Stimulated activated naive B cell treated with anti-CD40 and anti-IgM and Interleukin-4, amounts not matched to agents 10 μg/mL and 1 μg/mL and 100 μg/mL, for 72 hours (primary cell): ENCODE measurements at regions not wholly inside any gene's neighbourhood (a gene's known extent, or its start where the extent isn't known, plus 50 kb on each side); places are given as distances from the start of the nearest gene placed in this dataset.
"Not testable (repeated sequence)": the region's sequence is repeated elsewhere in the genome, so short reads cannot be mapped to it uniquely, and the experiment has no call there.

Experiments used
- ATAC-seq, 2 donors: fragments of 150-1000 bp; cut with Tn5 transposase; replicated peaks; 2 replicates each; pipeline ENCODE4 v1.10.0; 2021; ENCODE audit warnings: moderate library complexity in 1 of 2
- DNase-seq: peaks from one replicate; pipeline ENCODE4 v3.0.0; 2021
- H3K27ac Mint-ChIP-seq: one replicate; pipeline ENCODE4 v1.8.0; 2022; ENCODE audit warnings: mild to moderate bottlenecking, mixed read lengths
- H3K27me3 Mint-ChIP-seq, 2 donors: one replicate each; pipeline ENCODE4 v1.8.0; 2022; ENCODE audit warnings: mixed read lengths in 2 of 2
- H3K36me3 Mint-ChIP-seq, 2 donors: one replicate each; pipeline ENCODE4 v1.8.0; 2022; ENCODE audit warnings: mixed read lengths in 2 of 2, mild to moderate bottlenecking in 1 of 2
- H3K4me1 Mint-ChIP-seq, 2 donors: one replicate each; pipeline ENCODE4 v1.8.0; 2022; ENCODE audit warnings: mixed read lengths in 2 of 2, mild to moderate bottlenecking in 1 of 2
- H3K4me3 Mint-ChIP-seq, 2 donors: one replicate each; pipeline ENCODE4 v1.8.0; 2022; ENCODE audit warnings: mild to moderate bottlenecking in 2 of 2, mixed read lengths in 2 of 2, moderate library complexity in 1 of 2
- H3K9me3 Mint-ChIP-seq, 2 donors: one replicate each; pipeline ENCODE4 v1.8.0; 2022; ENCODE audit warnings: mixed read lengths in 2 of 2, mild to moderate bottlenecking in 1 of 2

DNA sequence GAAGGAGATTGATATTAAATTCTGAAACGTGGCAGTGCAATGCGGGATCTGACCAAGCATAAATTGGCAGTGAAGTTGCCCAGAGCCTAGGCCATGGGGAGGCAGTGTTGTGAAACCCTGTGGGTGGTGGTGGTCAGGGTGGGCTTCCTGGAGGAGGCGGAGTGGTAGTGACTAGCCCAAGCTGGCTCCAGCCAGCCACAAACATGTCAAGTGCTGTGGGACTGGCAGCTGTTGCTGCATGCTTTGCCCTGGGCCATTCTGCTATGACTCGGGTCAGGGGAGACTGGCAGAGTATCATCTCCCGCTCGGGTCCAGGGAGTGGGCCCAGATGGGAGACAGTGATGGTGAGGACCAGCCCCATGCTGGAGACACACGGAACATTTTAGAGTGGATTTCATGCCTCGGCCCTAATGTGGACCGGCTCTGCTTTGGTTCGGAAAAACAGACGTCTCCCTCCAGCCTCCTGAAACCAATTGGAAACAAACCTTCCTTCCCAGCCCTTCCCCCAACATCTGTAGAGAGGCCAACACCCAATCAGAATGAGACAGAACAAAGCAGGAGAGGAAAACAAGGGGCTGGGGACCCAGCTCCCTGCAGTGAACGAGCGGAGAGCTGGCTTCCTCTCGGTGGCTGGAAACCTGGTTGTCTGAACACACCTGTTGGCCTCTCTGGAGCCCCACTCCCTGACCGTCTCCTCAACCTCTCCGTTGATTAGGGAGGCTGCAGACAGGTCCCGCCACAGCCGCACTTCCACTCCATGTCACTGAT is 58.2 kb downstream of the TMEM270 start:
- no peak for ATAC-seq
- Mint-ChIP-seq H3K36me3 (peaks cover 0 to 1% of the 10 kb centered on the region in 2 donors), H3K27ac (no peak overlapping the region)

DNA sequence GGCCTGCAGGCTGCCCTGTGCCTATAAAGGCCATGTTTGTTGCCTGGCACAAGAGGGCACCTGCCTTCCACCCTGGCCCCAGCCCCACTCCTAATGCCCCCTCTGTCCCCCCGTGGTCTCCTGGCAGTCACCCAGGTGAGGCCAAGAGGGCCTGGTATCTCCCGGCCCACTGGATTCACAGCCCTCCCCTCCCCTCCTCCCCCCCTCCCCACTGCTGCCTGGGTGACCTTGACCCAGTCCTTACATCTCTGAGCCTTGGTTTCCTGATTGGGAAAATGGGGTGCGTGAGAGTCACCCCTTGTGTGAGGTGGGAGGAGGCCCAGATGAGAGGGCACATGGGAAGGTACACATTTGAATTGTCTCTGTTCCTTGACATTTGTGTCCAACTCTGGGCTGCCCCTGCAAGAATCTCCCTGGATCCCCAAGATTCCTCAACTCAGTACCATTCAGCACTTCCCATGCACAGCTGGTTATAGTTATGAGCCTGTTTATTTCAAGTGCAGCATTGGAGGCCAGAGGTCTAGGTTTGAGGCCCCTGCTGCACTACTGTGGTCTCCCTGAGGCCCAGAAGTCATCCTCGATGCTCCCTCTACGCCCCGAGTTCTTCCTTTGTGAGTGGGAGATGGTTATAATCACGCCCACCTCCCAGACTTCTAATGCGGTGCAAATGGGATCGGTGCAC is 58.9 kb downstream of the TMEM270 start:
- H3K9me3 Mint-ChIP-seq: no peaks in the 10 kb centered on the region
- no peak for DNase-seq
- H3K27ac Mint-ChIP-seq: no peak overlapping the region
- ATAC-seq: no peak
- peaks cover 24 to 25% of the 10 kb centered on the region in 2 donors for H3K27me3 Mint-ChIP-seq
- H3K36me3 Mint-ChIP-seq: peaks cover 0 to 1% of the 10 kb centered on the region in 2 donors
- no peak overlapping the region for H3K4me3 Mint-ChIP-seq
- peaks cover 0 to 6% of the 10 kb centered on the region in 2 donors for H3K4me1 Mint-ChIP-seq

More for the DNA sequence above, 58.2 kb downstream of the TMEM270 start:
- Mint-ChIP-seq H3K4me3 (no peak overlapping the region), H3K9me3 (no peaks in the 10 kb centered on the region), H3K27me3 (peaks cover 18 to 25% of the 10 kb centered on the region in 2 donors), H3K4me1 (peaks cover 0 to under 1% of the 10 kb centered on the region in 2 donors)
- DNase-seq: no peak

DNA sequence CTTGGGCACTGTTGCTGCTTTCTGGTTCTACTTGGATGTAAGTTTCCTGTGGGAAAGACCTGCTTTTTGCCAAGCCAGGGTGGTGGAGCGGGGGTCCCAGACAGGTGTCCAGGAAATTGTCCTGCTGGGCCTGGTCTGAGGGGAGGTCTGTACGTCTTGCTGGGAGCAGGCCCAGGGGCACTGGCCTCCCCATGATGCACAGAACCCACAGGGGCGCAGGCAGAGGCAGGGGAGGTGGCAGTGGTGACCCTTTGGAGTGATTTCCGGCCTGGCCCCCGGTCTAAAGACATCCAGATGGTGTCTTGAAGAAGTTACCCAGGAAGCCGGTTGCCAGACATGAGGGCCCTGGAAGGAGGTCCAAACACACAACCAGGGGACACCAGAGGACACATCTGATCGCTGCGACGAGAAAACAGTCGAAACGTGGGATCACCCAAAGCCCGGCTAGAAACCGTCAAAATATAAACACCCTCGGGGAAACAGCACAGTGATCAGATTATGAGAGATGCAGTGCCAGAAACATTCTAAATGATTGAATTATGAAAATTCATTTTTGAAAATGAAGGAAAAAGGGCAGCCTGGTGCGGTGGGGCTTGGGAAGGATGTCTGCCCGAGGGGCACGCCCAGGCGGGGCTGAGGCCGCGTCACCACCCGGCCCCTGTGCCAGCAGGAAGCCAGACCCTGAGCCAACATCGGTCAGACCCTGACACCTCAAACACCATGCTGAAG is 59.6 kb downstream of the TMEM270 start:
- Mint-ChIP-seq H3K36me3 (no peaks in the 10 kb centered on the region), H3K4me1 (peaks cover 0 to 13% of the 10 kb centered on the region in 2 donors), H3K27ac (no peak overlapping the region), H3K4me3 (no peak overlapping the region), H3K27me3 (peaks cover 22 to 25% of the 10 kb centered on the region in 2 donors), H3K9me3 (no peaks in the 10 kb centered on the region)
- no peak for DNase-seq
- ATAC-seq: no peak

DNA sequence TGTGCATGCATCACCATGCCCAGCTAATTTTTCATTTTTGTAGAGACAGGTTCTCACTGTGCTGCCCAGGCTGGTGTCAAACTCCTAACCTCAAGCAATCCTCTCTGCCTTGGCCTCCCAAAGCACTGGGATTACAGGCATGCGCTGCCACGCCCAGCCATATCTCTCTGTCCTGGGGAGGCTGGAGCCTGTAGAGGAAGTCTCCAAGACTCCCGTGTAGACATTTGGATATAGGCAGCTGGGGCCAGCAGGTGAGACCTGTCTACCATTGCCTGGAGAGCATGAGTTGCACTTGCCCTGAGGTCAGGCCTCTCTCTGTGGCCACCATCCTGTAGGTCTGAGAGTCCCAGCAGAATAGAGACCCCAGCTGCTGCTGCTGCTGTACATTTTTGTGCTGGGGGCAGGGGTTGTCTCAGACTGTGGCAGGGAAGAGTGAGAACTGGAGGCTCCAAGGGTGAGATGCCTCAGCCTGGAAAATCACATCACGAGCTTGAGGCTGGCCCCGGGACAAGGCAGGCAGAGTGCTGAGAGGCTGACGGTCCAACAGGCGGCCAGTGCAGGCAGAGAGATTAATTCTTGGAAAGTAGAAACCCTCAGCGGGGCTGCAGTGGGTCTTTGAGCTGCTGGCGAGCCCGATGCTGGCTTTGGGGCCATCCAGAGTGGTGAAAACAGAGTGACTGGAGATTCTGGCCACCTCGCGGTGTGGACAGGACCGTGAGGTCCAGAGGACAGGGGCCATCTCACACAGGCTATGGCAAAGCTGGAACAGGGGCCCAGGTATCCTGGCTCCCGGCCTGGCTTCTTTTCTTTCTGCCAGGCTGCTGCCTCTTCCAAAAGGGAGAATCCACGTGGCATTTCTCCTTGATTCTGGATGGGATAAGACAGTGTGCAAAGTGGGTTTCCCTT is 60.9 kb downstream of the TMEM270 start:
- Mint-ChIP-seq H3K36me3 (no peaks in the 10 kb centered on the region), H3K27me3 (peaks cover 13 to 25% of the 10 kb centered on the region in 2 donors), H3K4me3 (no peak overlapping the region), H3K27ac (no peak overlapping the region), H3K4me1 (peaks cover 0 to 14% of the 10 kb centered on the region in 2 donors), H3K9me3 (no peaks in the 10 kb centered on the region)
- DNase-seq (no peak), ATAC-seq (no peak)

DNA sequence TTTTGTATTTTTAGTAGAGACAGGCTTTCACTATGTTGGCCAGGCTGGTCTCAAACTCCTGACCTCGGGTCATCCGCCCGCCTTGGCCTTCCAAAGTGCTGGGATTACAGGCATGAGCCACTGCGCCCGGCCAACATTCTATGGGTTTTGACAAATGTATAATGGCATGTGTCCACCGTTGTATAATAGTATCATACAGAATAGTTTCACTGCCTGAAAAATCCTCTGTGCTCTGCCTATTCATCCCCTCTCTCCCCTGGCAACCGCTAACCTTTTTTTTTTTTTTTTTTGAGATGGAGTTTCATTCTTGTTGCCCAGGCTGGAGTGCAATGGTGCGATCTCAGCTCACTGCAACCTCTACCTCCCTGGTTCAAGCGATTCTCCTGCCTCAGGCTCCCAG is 67.7 kb downstream of the TMEM270 start:
- H3K9me3 Mint-ChIP-seq, H3K4me3 Mint-ChIP-seq, DNase-seq, H3K27ac Mint-ChIP-seq, ATAC-seq, H3K36me3 Mint-ChIP-seq: not testable (repeated sequence)
- H3K4me1 Mint-ChIP-seq: peaks cover 0 to 14% of the 10 kb centered on the region in 2 donors
- peaks cover 22 to 37% of the 10 kb centered on the region in 2 donors for H3K27me3 Mint-ChIP-seq

DNA sequence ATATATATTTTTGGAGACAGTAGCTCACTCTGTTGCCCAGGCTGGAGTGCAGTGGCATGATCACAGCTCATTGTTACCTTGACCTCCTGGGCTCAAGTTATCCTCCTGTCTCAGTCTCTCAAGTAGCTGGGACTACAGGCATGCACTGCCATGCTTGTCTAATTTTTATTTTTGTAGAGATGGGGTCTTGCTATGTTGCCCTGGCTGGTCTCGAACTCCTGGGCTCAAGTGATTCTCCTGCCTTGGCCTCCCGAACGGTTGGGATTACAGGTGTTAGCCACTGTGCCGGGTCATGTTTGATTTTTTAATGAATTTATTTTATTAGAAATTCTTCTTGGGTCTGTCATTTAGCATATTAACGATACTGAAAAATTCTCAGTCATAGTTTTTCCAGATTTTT is 70.5 kb downstream of the TMEM270 start:
- Mint-ChIP-seq H3K4me3 (no peak overlapping the region), H3K36me3 (no peaks in the 10 kb centered on the region), H3K27me3 (peaks cover 18 to 50% of the 10 kb centered on the region in 2 donors), H3K4me1 (no peaks in the 10 kb centered on the region), H3K9me3 (no peaks in the 10 kb centered on the region), H3K27ac (no peak overlapping the region)
- ATAC-seq: no peak
- DNase-seq: no peak

DNA sequence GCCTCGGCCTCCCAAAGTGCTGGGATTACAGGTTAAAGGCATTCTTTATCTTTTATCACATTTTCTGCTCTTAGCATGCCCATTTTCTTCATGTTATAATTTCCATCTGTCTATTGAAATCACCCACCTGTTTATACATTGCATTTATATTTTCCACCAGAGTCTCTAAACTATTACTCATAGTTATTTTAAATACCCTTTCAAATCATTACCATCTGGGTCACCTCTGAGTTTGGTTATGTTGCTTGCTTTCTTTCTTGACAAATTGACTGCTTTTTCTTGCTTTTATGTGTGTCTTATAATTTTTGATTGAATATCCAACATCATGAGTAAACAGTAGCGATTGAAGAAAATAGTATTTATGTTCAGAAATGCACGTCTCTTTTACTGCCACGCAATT is 71.4 kb downstream of the TMEM270 start:
- peaks cover 18 to 50% of the 10 kb centered on the region in 2 donors for H3K27me3 Mint-ChIP-seq
- no peaks in the 10 kb centered on the region for H3K4me1 Mint-ChIP-seq
- H3K36me3 Mint-ChIP-seq: no peaks in the 10 kb centered on the region
- DNase-seq: no peak
- no peak overlapping the region for H3K4me3 Mint-ChIP-seq
- H3K9me3 Mint-ChIP-seq: no peaks in the 10 kb centered on the region
- no peak overlapping the region for H3K27ac Mint-ChIP-seq
- no peak for ATAC-seq

DNA sequence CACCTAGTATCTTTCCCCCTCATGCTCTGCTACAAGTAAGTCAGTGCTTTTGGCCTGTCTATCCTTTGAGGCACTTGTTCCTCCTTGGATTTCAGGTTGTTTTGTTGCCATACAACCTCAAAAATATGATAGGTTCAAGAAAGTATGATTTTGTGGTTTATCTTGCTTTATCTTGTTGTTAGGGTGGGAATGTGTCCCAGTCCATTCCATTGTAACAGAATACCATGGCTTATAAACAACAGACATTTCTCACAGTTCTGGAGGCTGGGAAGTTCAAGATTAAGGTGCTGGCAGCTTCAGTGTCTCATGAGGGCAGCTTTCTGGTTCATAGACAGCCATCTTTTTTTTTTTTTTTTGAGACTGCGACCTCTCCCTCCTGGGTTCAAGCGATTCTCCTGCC is 72.1 kb downstream of the TMEM270 start:
- no peaks in the 10 kb centered on the region for H3K9me3 Mint-ChIP-seq
- H3K27ac Mint-ChIP-seq: no peak overlapping the region
- H3K4me1 Mint-ChIP-seq: no peaks in the 10 kb centered on the region
- no peak overlapping the region for H3K4me3 Mint-ChIP-seq
- DNase-seq (no peak), ATAC-seq (no peak)
- peaks cover 18 to 47% of the 10 kb centered on the region in 2 donors for H3K27me3 Mint-ChIP-seq
- no peaks in the 10 kb centered on the region for H3K36me3 Mint-ChIP-seq

DNA sequence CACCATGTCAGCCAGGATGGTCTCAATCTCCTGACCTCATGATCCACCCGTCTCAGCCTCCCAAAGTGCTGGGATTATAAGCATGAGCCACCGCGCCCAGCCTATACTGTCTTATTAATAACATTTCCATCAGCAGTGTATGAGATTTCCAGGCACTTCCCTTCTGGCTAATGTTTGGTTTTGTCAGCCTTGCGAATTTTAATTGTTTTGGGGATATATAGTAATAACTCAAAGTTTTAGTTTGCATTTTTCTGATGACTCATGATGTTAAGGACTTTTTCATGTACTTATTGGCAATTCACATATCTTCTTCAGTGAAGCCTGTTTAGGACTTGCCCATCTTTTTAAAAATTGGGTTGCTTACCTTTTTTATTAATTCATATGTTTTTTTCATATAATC is 76.0 kb downstream of the TMEM270 start:
- peaks cover 8 to 11% of the 10 kb centered on the region in 2 donors for H3K9me3 Mint-ChIP-seq
- H3K4me1 Mint-ChIP-seq: no peaks in the 10 kb centered on the region
- ATAC-seq (no peak), DNase-seq (no peak)
- H3K27ac Mint-ChIP-seq: no peak overlapping the region
- peaks cover 14 to 39% of the 10 kb centered on the region in 2 donors for H3K27me3 Mint-ChIP-seq
- peaks cover 0 to 3% of the 10 kb centered on the region in 2 donors for H3K36me3 Mint-ChIP-seq
- H3K4me3 Mint-ChIP-seq: no peak overlapping the region

DNA sequence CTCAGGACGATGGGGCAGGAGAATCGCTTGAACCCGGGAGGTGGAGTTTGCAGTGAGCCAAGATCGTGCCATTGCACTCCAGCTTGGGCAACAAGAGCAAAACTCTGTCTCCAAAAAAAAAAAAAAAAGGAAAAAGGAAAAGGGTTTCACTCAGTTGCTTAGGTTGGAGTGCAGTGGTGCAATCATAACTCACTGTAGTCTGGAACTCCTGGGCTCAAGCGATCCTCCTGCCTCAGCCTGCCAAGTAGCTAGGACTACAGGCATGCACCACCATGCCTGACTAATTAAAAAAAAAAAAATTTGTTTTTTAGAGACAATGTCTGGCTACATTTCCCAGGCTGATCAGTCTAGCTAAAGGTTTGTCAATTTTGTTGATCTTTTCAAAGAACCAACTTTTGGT is 76.7 kb downstream of the TMEM270 start:
- not testable (repeated sequence) for ATAC-seq, H3K36me3 Mint-ChIP-seq, H3K4me1 Mint-ChIP-seq, H3K27ac Mint-ChIP-seq, DNase-seq, H3K4me3 Mint-ChIP-seq
- Mint-ChIP-seq H3K9me3 (peaks cover 8 to 11% of the 10 kb centered on the region in 2 donors), H3K27me3 (peaks cover 9 to 36% of the 10 kb centered on the region in 2 donors)

DNA sequence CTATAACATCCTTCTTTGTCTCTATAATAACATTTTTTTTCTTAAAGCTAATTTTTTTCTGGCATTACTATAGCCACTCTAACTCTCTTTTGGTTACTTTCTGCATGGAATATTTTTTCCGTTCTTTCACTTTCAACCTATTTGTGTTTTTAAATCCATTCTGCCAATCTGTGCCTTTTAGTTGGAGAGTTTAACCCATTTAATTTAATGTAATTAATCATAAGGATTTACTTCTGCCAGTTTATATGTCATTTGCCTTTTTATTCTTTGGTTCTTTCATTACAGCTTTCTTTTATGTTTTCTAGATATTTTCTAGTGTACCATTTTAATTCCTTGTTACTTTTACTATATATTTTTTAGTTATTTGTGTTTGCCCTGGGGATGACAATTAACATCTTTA is 78.6 kb downstream of the TMEM270 start:
- H3K4me3 Mint-ChIP-seq: no peak overlapping the region
- H3K27ac Mint-ChIP-seq: no peak overlapping the region
- H3K36me3 Mint-ChIP-seq: peaks cover 0 to 3% of the 10 kb centered on the region in 2 donors
- no peak for ATAC-seq
- H3K9me3 Mint-ChIP-seq: peaks cover 8 to 11% of the 10 kb centered on the region in 2 donors
- no peaks in the 10 kb centered on the region for H3K4me1 Mint-ChIP-seq
- peaks cover 10 to 26% of the 10 kb centered on the region in 2 donors for H3K27me3 Mint-ChIP-seq
- no peak for DNase-seq

DNA sequence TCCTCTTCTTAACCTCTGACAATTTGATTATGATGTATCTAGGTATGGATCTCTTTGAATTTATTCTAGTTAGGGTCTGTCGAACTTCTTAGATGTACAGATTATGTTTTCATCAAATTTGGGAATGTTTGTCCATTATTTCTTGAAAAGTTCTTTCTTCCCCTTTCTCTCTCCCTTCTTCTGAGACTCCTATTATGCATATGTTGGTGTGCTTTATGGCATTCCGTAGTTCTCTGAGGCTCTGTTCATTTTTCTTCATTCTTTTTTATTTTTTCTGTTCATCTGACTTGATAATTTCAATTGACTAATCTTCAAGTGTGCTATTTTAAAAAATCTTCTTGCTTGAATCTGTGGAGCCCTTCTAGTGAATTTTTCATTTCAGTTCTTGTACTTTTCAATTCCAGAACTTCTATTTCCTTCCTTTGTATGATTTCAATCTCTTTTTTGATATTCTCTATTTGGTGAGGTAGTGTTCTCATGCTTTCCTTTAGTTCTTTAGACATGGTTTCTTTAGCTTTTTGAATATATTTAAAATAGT is 79.8 kb downstream of the TMEM270 start:
- H3K36me3 Mint-ChIP-seq: peaks cover 0 to 3% of the 10 kb centered on the region in 2 donors
- H3K4me3 Mint-ChIP-seq: no peak overlapping the region
- H3K27me3 Mint-ChIP-seq: peaks cover 5 to 16% of the 10 kb centered on the region in 2 donors
- ATAC-seq: no peak
- H3K4me1 Mint-ChIP-seq: no peaks in the 10 kb centered on the region
- H3K27ac Mint-ChIP-seq: no peak overlapping the region
- no peak for DNase-seq
- H3K9me3 Mint-ChIP-seq: peaks cover 14 to 16% of the 10 kb centered on the region in 2 donors

DNA sequence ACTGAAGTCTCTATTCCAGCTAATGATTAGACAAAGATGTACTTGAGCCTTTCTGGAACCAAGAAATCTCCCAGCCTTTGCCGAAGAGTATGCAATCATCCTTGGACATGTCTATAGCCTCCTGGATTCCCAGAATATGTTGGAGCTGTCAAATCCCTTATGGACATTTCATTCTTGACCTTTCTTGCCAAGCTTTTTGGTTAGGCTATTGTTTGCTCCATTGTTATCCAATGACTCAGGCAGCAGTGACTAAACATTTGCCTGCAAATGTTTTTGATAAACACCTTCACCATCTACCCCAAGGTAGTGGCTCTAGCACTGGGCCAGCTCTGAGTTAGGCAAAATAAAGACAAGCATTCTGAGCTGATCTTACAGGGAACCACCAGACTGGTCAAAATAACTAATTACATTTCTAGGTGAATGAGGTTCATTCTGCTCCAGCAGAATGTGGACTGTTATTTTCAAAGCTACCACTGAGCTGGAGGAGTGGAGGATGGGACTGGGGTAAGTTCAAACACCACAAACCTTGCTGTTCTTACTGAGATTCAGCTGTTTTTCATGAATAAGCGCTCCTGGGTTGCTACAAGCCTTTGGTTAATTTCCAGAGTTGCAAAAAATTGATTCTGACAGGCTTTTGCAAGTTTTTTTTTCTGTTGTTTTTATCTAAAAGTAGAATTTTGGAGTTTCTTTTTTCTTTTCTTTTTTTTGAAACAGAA is 81.0 kb downstream of the TMEM270 start:
- Mint-ChIP-seq H3K4me3 (no peak overlapping the region), H3K27me3 (peaks cover 5 to 16% of the 10 kb centered on the region in 2 donors), H3K36me3 (peaks cover 0 to 3% of the 10 kb centered on the region in 2 donors), H3K27ac (no peak overlapping the region), H3K4me1 (no peaks in the 10 kb centered on the region), H3K9me3 (peaks cover 14 to 16% of the 10 kb centered on the region in 2 donors)
- ATAC-seq (no peak), DNase-seq (no peak)
